ENCODE measurements at regions not wholly inside any gene's neighbourhood (a gene's known extent, or its start where the extent isn't known, plus 50 kb on each side); places are given as distances from the start of the nearest gene placed in this dataset.

GRCh38 chr18:11521853-11522252 is 87.5 kb upstream of the SLC35G4 start:
- TF ChIP-seq, protein P1, sequence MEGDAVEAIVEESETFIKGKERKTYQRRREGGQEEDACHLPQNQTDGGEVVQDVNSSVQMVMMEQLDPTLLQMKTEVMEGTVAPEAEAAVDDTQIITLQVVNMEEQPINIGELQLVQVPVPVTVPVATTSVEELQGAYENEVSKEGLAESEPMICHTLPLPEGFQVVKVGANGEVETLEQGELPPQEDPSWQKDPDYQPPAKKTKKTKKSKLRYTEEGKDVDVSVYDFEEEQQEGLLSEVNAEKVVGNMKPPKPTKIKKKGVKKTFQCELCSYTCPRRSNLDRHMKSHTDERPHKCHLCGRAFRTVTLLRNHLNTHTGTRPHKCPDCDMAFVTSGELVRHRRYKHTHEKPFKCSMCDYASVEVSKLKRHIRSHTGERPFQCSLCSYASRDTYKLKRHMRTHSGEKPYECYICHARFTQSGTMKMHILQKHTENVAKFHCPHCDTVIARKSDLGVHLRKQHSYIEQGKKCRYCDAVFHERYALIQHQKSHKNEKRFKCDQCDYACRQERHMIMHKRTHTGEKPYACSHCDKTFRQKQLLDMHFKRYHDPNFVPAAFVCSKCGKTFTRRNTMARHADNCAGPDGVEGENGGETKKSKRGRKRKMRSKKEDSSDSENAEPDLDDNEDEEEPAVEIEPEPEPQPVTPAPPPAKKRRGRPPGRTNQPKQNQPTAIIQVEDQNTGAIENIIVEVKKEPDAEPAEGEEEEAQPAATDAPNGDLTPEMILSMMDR (IDR thresholded peaks at IDR 0.05), result no peak
- TF ChIP-seq EZH2 (IDR thresholded peaks at IDR 0.05) (no peak), EZH2phosphoT487 (IDR thresholded peaks at IDR 0.05) (no peak)
